ENCODE measurements at regions not wholly inside any gene's neighbourhood (a gene's known extent, or its start where the extent isn't known, plus 50 kb on each side); places are given as distances from the start of the nearest gene placed in this dataset.

- TF ChIP-seq CTCF (IDR thresholded peaks at IDR 0.05; ENCODE audit: low read length) (no peak), EZH2 (IDR thresholded peaks at IDR 0.05; ENCODE audit: borderline replicate concordance, low read length) (no peak)
Measured at GRCh38 chr14:89507521-89507920, 90.5 kb upstream of the FOXN3 start.

All from OCI-LY1 (cell line).